ENCODE measurements at regions not wholly inside any gene's neighbourhood (a gene's known extent, or its start where the extent isn't known, plus 50 kb on each side); places are given as distances from the start of the nearest gene placed in this dataset.

DNA sequence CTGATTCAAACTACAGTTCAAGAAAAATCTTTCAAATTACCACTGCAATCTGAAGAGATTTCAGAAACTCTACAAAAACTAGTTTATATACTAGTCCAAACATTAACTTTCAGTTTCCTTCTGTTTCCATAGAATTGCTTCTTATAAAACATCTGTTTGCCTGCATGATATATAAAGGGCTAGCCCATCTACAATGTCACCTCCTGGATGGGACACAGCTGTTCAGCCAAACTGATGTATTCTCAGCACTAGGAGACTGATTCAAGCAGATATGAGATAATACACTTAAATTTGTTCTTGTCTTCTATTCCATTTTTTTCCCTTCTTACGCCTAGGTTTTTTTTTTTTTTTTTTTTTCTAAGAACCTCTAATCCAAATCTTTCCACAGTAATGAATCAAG lies 1569.7 kb upstream of the IGFBP7 start:
- DNase-seq: no peak

DNA sequence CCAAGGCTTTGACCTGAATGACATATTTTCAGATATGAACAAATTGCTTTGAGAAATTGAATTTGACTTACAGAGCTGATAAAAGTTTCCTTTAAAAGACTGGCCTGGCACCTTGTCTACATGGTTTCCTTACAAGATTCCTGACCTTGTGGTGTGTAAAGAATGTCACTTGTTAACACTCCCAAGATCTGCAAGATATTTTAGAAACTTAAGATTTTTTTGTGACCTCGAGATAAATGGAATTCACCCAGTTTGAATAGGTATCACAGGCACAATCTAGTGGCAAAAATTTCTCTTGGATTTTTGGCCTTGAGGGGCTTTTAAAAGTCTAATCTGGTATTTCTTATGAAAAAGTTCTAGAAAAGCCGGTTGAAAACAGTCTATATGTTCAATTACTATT lies 1568.9 kb upstream of the IGFBP7 start:
- no peak for DNase-seq

DNA sequence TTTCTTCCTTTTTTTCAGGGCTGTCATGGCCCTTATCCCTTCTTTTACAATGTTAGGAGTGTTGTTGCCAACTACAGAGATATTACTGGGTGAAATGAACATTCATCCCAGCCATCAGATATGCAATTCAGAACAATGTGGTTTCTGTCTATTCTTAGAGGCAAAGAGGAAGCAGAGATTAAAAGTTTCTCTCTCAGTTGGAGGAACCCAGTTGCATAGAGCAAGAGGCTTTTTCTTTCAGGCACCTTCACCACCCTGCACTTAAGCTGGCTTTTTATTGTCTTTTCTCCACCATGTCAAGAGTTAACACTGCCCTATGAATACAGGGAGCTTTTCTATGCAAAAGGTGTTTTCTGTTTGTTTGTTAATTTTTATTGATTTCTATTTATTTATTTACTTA lies 1559.6 kb upstream of the IGFBP7 start:
- no peak for DNase-seq

DNA sequence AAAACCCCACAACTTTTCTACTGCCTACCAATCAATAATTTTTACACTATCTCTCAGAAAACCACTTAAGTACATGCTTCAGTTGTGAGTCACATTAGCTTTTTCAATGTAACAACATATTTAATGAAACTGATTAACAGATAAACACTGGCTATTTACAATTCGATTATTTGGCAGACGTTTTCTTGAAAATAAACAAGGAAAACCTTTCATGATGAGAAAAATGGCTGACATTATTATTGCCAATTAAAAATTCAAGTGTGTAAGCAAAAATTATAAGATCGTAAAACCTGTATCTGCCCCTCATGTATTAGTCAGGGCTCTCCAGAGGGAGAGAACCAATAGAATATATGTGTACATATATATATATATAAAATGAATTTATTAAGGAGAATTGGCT lies 1555.5 kb upstream of the IGFBP7 start:
- no peak for DNase-seq

DNA sequence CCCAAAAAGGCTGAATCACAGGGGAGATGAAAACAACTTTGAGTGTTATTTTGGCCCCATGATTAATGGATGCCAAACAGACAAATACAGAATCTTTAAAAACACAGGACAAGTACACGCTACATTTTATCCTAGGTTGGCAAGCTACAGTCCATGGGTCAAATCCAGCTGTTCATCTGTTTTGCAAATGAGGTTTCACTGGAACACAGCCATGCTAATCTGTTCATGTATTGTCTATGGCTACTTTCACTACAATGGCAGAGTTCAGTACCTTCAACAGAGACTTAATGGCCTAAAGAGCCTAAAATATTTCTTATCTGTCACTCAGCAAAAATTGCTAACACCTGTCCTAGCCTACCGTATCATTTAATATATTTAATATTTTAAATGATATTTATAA lies 1548.5 kb upstream of the IGFBP7 start:
- no peak for DNase-seq

DNA sequence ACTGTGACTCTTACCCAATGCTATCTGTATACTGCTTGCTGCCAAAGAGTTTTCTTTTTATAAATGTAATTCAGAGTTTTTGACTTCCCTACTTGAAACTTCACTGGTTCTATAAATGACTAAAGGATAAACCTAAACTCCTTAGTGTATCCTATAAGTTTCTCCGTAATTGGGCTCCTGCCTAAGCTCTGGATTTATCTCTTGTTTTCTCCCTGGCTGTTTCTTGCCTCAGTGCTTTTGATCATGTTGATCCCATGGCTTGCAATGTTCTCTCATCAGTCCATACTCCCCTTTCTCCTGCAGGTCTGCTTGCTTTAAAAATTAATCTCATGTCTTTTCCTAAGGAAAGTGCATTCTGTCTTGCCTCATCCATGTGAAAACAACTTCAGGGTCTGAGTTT lies 1543.1 kb upstream of the IGFBP7 start:
- DNase-seq: no peak

DNA sequence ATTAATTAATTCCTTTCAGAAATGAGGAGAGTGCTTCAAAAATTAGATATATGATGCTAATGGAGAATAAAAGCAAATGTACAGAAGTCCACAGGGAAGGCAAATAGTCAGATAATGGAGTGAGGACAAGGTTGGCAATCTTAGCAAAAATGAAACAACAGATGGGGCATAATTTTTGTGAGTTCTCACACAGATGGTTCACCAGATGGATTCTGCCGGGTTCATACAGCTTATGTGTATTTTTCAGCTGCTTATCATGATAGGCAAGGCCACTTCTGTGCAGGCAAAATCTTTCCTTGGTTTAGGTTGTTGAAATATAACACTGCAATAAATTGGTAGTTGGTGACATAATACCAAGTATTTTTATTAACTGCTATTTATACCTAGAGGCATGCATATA lies 1539.0 kb upstream of the IGFBP7 start:
- no peak for DNase-seq

DNA sequence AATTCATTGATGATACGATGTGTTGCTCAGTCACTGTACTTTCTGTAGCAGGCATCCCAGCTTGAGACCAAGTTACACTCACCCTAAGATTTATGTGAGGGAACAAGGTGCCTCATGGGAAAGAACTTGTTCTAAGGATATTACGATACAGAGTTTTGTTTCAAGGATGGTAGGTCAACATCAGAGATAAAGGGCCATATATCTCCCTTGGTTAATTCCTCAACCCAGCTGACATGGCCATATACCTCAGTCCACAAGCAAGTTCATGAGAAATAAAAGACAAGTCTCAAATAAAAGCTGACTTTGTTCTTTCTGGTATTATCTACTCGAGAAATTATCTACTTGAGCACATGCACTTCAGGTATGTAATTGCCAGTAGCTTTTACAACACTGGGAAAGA lies 1535.9 kb upstream of the IGFBP7 start:
- DNase-seq: no peak

DNA sequence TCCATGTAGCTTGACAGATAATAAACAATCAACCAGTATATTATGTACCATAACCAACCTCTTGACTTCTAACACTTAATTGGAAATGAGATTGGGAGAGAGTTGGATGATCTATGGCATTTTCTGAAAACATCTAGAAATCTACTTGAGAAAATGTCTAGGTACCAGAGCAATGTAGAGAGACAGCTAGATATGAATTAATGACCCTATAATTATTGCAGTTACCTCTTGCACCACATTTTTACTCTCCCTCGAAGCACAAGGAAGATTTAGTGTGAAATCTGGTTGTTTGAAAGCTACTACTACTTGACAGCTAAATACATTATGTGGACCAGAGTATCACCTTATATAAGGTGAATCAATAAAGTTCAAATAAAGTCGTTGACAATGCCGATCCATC lies 1534.4 kb upstream of the IGFBP7 start:
- no peak for DNase-seq

DNA sequence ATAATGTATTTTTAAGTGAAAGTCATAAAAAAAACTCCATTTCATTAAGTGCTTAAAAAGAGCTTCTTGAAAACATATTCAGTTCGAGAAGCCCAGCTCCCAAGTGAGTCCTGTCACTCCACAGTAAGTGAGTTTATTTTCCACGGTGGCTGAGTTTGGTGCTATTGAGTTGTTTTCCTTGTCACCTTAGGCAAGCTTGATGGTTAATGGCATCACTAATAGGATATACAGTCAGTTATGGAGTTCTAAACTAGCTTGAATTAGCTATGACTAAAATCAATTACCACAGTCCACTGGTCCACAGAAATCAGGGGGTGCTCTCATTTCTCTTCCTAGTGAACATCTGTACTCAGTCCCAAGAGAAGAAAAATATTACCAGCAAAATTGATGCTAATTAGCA lies 1526.2 kb upstream of the IGFBP7 start:
- no peak for DNase-seq

DNA sequence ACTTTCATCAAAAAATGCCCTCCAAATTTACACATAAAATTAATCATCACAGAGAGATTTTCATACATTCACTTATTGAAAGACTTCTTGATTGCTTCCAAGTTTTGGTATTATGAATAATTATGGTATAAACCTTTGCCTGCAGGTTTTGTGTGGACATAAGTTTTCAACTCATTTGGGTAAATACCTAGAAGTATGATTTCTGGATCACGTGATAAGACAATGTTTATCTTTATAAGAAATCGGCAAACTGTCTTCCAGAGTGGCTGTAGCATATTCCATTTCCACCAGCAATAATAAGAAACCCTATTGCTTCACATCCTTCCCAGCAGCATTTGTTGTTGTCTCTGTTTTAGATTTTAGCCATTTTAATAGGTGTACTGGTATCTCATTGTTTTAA lies 1507.0 kb upstream of the IGFBP7 start:
- DNase-seq: no peak

DNA sequence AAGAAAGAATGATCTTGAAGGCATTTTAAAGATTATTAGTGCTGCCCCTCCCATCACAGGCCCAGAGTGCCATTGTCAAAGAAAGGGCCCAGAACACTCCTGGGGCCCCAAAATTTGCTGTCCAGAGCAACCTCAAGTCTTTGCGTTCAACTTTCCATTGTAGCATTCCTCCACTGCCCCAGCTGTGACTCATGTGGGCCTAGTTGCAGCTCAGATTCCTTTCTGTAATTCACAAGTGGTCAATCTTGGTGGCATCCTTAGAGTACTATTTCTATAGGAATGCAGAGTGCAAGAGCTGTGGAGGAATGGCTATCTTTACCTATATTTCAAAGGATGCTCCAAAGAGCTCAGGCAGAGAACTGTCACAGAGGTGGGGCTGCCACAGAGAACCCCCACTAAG lies 1500.8 kb upstream of the IGFBP7 start:
- no peak for DNase-seq

DNA sequence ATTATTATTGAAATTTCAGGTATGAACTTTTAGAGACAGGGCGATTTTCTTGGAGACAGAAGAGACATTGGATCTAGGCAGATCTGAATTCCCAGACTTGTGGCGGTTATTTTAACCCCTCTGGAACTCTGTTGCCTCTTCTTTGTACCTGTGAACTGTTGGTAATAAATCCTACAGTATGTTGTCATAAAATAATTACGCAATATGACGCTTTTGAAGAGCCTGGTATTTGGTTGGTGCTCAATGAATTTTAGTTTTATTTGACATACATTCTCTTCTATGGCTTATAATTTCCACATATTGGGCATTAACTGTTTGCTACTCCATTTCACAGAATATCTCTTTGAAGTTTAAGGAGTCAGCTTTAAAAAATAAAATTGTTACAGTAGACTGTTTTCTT lies 1496.1 kb upstream of the IGFBP7 start:
- no peak for DNase-seq

DNA sequence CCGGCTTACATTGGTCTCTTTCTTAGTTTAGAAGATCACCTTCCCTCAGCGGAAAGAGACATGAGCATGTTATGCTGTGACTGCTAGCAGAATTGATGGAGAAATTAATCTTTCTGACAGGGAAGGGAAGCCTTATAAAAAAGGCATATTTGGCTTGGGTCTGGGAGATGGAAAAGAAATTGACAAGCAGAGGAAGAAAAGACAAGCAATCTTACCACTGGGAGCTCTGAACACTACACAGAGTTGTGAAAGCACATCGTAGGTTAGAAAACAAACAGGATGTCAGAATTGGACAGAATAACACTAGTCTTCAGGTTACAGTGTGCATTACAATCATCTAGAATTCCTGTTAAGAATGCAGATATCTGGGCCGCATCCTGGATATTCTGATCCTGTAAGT lies 1493.8 kb upstream of the IGFBP7 start:
- no peak for DNase-seq

DNA sequence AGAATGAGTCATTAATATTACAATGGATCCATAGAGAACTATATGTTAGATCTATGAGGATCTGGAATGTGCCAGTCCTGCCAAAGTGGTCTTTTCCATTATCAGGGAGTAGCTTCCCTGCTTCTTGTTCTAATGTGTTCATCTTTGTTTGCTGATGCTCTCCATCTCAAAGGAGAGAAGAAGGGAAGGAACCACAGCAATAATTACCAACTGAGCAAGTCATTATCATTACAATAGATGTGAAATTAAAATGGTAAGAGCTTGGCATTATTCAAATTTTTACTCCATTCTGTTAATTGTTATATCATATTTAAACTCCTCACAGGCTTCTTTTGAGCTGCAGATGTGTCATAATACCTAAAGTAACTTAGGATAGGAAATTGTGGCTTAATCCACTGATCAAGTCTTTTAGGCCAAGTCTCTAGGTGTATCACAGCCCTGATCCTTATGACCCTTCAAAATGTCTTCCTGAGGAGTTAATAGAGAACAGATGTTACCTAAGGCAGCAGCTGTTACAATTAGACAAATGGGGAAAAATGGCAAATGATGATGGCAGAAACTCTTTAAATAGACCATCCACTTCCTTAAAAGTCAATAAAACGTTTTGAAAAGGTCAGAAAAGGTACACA lies 1492.7 kb upstream of the IGFBP7 start:
- DNase-seq: no peak

DNA sequence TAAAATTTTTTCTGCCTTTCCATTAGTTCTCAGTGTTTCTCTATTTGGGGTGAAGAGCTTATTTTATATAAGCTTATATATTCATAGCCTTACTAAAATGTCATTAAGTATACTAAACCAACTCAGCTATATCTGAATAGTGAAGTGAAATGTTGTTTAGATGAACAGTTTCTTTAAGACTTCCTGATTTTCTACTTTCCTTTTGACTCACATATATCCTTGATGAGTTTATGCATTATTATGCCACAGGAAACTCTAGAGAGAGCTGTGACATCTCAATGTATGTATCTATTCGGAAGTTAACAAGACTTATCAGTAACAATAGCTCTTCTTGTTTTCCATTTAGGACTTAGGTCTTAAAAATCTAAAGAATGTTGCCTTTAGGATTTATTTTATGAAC lies 1491.8 kb upstream of the IGFBP7 start:
- no peak for DNase-seq

DNA sequence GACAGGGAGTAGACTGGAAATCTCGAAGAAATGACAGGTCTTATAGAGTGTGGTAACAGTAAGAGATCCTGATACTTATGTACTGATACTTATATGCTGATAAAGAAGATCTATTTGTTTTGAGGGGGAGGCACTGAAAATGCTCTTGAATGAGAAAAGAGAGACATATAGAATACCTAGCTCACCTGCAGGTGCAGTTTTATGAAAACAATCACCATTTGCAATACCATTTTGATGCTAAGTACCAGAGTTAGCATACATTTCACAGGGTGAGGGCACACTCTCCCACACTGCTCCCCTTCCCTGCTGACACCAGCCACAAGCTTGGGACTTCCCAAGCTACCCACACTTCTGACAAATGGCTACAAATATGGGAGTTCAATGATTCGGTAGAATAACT lies 1490.1 kb upstream of the IGFBP7 start:
- no peak for DNase-seq

DNA sequence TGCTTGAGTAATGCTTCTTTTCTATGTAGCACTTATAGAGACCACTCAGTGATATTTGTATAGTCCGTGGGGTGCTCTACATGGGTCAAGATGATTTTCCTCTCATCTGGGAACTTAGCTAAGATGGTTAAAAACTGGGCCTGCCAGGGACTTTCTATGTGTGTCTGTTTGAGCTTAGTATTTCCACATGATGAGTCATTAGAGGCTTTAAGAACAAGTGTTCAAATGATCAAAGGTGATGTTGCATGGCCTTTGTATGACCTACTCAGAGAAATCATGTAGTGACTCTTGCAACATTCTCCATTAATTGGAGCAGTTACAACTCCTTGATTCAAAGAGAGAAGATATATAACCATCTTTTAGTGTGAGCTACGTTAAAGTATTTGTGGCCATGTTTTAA lies 1480.5 kb upstream of the IGFBP7 start:
- DNase-seq: no peak

DNA sequence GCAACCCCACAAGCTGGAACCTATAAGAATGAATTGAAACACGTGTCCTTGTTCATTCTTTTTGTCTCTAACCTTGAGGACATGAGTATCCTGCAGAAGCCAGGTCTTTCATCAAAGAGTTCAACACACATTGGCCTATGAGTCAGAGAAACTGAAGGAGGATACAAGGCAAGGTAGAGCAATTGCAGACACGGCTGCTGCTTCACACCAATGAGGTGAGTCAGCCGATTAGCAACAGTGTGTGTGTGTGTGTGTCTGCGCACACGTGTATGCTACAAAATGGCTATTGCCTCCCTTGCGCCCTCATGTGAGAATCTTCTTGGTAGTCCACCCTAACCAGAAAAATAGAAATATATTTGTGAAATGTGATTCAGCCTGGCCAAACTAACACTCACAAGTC lies 1477.7 kb upstream of the IGFBP7 start:
- peak; percentile 55 for DNase-seq

DNA sequence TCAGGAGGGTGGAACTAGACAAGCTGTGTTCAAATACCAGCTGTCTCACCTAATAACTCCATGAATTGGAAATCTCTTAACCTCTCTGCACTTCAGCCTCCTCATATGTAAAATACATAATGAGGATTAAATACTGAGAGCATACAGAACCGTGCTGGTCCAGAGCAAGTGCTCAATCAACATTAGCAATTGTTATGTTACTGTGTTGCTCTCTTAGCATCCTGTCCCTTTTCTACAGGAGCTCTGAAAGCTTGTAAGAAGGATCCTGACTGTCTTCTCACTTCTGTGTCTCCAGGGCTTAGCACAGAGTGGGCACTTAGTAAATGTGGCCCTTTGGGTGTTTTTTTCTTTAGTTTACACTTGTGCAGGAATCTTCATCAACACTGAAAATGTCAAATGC lies 1456.1 kb upstream of the IGFBP7 start:
- no peak for DNase-seq

DNA sequence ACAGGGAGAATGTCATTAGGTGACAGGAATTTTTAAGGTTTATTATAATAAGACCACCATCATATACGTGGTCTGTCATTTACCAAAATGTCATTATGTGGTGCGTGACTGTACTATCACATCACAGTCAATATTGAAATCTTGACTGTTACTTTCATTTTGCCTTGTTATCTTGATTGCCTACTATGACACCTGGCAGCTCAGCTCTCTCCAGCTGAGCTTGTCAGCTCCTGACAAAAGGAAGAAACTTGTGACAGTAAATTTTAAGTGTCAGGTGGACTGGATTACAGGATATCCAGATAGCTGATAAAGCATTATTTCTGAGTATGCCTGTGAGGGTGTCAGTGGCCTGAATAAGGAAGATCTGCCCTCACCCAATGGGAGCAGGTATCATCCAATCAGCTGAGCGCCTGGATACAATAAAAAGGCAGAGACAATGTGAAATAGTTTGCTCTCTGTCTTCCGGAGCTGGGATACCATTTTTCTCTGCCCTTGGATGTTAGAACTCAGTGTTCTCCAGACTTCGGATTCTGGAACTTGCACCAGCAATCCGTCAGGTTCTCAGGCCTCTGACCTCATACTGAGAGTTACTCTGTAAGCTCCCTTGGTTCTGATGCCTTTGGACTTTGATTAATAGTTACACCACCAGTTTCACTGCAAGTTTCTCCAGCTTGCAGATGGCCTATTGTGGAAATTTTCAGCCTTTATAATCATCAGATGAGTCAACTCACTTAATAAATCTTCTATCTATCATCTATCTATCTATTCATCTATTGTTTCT lies 1454.7 kb upstream of the IGFBP7 start:
- no peak for DNase-seq

DNA sequence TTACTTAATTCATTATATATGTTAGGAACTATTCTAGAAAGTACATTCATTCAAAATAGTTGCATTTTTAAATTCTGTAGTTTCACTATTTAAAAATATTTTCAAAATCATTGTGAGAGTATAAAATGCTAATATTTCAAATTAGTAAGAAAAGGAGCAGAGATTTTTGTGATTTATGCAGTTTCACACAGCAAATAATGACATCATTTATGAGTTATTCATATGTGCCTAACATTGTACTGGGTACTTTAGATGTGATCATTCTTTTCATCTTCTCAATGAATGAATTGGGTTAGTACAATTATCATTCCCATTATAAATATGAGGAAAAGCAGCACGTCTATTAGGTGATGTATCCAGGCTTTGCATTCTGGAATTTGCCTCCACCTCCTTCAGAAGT lies 1451.0 kb upstream of the IGFBP7 start:
- DNase-seq: no peak

DNA sequence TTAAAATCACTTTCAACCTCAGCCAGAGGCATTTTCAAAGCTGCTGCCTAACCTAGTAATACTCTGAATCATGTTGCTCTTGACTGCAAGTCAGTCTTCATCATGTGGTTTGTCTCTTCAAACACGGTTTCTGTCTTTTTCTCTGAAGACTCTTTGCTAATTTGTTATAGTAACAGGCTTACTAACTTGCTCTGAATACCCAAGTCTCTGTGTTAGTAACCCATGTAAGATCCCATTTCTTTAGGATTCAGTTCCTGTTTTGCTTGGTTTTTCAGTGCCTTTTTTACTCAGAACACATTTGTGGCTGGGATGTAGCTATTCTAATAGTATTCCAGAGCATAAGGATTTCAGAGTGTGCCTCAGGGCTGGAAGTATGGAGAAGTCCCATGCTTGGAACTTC lies 1450.6 kb upstream of the IGFBP7 start:
- DNase-seq: no peak

DNA sequence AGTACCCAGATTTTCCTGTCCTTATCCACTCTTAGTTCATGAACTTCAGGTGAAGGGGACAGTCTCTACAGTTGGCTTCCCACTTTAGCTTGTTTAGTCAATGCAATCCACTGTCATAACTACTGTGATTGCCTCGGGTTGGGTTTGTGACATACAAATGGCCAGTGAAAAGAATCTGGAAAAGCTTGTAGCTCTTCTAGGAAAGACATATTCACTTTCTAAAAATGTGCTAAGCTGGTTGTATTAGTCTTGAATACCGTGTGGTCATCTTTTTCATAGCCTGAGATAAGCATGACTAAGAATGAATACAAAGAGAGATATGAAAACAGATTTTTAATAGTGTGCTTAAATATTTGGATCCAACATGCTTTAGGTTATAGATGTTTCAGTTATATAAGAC lies 1443.5 kb upstream of the IGFBP7 start:
- DNase-seq: peak; percentile 16

DNA sequence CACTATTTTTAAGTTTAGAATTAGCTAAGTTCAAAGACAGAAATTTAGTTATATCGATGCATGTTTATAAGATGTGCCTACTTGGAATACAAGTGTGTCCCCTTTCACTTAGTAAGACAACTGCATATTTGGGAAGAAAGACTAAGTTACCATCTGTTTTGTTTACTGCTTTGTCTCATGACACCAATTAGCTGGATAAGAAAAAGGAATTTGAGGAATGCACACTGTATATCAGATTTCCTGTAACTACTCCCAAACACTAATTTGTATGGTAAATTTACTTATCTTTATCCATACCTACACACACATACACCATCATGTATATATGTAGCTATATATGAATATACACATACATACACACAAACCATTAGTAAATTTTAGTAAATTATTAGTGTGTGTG lies 1442.8 kb upstream of the IGFBP7 start:
- no peak for DNase-seq
